ENCODE measurements at regions not wholly inside any gene's neighbourhood (a gene's known extent, or its start where the extent isn't known, plus 50 kb on each side); places are given as distances from the start of the nearest gene placed in this dataset.
"Not testable (repeated sequence)": the region's sequence is repeated elsewhere in the genome, so short reads cannot be mapped to it uniquely, and the experiment has no call there.

DNA sequence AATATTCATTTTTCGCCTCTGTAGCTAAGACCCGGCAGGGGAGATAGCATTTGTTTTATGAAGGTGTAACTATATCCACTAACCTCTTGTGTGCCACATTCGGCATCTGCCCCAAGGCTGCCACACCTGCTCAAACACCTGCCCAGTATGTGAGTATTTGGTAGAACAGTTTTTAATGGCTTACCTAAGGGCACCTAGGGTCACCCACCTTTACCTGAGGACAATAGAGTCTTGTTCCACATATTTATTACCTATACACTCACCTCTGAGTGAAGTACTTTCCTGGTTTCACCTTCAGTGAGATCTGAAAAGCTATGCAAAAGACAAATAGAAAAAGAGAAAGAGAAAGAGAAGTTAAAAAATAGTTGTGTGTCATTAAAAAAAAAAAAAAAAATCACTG, 68.0 kb upstream of the PIP5K1B start:
- H3K27me3 Mint-ChIP-seq: peaks cover 3 to 6% of the 10 kb centered on the region in 2 donors
- H3K9me3 ChIP-seq (ENCODE audit: low read length): no peaks in the 10 kb centered on the region
- no peaks in the 10 kb centered on the region for H3K36me3 ChIP-seq (ENCODE audit: insufficient read depth, low read length)
- no peak overlapping the region for H3K4me3 ChIP-seq (ENCODE audit: low read length)
- no peaks in the 10 kb centered on the region for H3K36me3 Mint-ChIP-seq
- H3K27ac ChIP-seq (ENCODE audit: low read depth, low read length): no peak overlapping the region
- H3K4me1 Mint-ChIP-seq: no peaks in the 10 kb centered on the region
- no peak for DNase-seq
- peak overlapping the region in 1 of 8 donors; percentile 16 for H3K27ac Mint-ChIP-seq
- no peaks in the 10 kb centered on the region for H3K27me3 ChIP-seq (ENCODE audit: insufficient read depth, low read length, poor library complexity, severe bottlenecking)
- H3K4me3 Mint-ChIP-seq: no peak overlapping the region
- no peaks in the 10 kb centered on the region for H3K9me3 Mint-ChIP-seq
- no peaks in the 10 kb centered on the region for H3K4me1 ChIP-seq (ENCODE audit: insufficient read depth, low read length)
- POLR2A ChIA-PET: no interaction called here
- CTCF ChIA-PET: no interaction called here

GRCh38 chr9:68639261-68639660, 65.8 kb upstream of the PIP5K1B start:
- H3K27ac Mint-ChIP-seq; H3K27me3 Mint-ChIP-seq; H3K9me3 ChIP-seq (ENCODE audit: low read length); H3K27ac ChIP-seq (ENCODE audit: low read depth, low read length); H3K4me3 Mint-ChIP-seq; H3K36me3 ChIP-seq (ENCODE audit: insufficient read depth, low read length); H3K4me1 Mint-ChIP-seq; H3K4me3 ChIP-seq (ENCODE audit: low read length); DNase-seq; H3K4me1 ChIP-seq (ENCODE audit: insufficient read depth, low read length); H3K9me3 Mint-ChIP-seq; H3K36me3 Mint-ChIP-seq; POLR2A ChIA-PET; CTCF ChIA-PET; H3K27me3 ChIP-seq (ENCODE audit: insufficient read depth, low read length, poor library complexity, severe bottlenecking): not testable (repeated sequence)

- H3K9me3 Mint-ChIP-seq: no peaks in the 10 kb centered on the region
- POLR2A ChIA-PET: no interaction called here
- no peak overlapping the region for H3K4me3 ChIP-seq (ENCODE audit: low read length)
- H3K4me1 Mint-ChIP-seq: no peaks in the 10 kb centered on the region
- CTCF ChIA-PET: interaction anchor here (1.2 kb wide), 1 partner anchor 12 kb away, joined by 3 read pairs; no protein-coding TSS in a partner anchor
- no peak for DNase-seq
- H3K27me3 ChIP-seq (ENCODE audit: insufficient read depth, low read length, poor library complexity, severe bottlenecking): no peaks in the 10 kb centered on the region
- H3K4me1 ChIP-seq (ENCODE audit: insufficient read depth, low read length): no peaks in the 10 kb centered on the region
- H3K27ac Mint-ChIP-seq: no peak overlapping the region
- H3K9me3 ChIP-seq (ENCODE audit: low read length): no peaks in the 10 kb centered on the region
- no peaks in the 10 kb centered on the region for H3K36me3 Mint-ChIP-seq
- no peaks in the 10 kb centered on the region for H3K36me3 ChIP-seq (ENCODE audit: insufficient read depth, low read length)
- H3K27ac ChIP-seq (ENCODE audit: low read depth, low read length): no peak overlapping the region
- H3K4me3 Mint-ChIP-seq: no peak overlapping the region
- H3K27me3 Mint-ChIP-seq: peaks cover 0 to 2% of the 10 kb centered on the region in 2 donors
Observed at GRCh38 chr9:68640421-68641089, 64.5 kb upstream of the PIP5K1B start.

- ChIA-PET POLR2A (no interaction called here), CTCF (no interaction called here)
- Mint-ChIP-seq H3K4me3 (no peak overlapping the region), H3K27me3 (peaks cover 2 to 7% of the 10 kb centered on the region in 2 donors), H3K36me3 (no peaks in the 10 kb centered on the region), H3K9me3 (no peaks in the 10 kb centered on the region), H3K27ac (no peak overlapping the region), H3K4me1 (no peaks in the 10 kb centered on the region)
- no peaks in the 10 kb centered on the region for H3K9me3 ChIP-seq (ENCODE audit: low read length)
- H3K36me3 ChIP-seq (ENCODE audit: insufficient read depth, low read length): no peaks in the 10 kb centered on the region
- H3K27me3 ChIP-seq (ENCODE audit: insufficient read depth, low read length, poor library complexity, severe bottlenecking): no peaks in the 10 kb centered on the region
- no peak overlapping the region for H3K4me3 ChIP-seq (ENCODE audit: low read length)
- H3K4me1 ChIP-seq (ENCODE audit: insufficient read depth, low read length): no peaks in the 10 kb centered on the region
- DNase-seq: no peak
- H3K27ac ChIP-seq (ENCODE audit: low read depth, low read length): no peak overlapping the region
Observed at GRCh38 chr9:68643901-68644809, 60.9 kb upstream of the PIP5K1B start.

- H3K9me3 Mint-ChIP-seq: no peaks in the 10 kb centered on the region
- H3K4me3 Mint-ChIP-seq: no peak overlapping the region
Observed at GRCh38 chr9:68644831-68645230, 60.2 kb upstream of the PIP5K1B start.

GRCh38 chr9:68648164-68648563, 56.9 kb upstream of the PIP5K1B start:
- no peaks in the 10 kb centered on the region for H3K27me3 ChIP-seq (ENCODE audit: insufficient read depth, low read length, poor library complexity, severe bottlenecking)
- no peaks in the 10 kb centered on the region for H3K9me3 ChIP-seq (ENCODE audit: low read length)
- H3K27ac ChIP-seq (ENCODE audit: low read depth, low read length): no peak overlapping the region
- no peaks in the 10 kb centered on the region for H3K4me1 Mint-ChIP-seq
- no peaks in the 10 kb centered on the region for H3K36me3 Mint-ChIP-seq
- no peak overlapping the region for H3K4me3 Mint-ChIP-seq
- CTCF ChIA-PET: no interaction called here
- no peaks in the 10 kb centered on the region for H3K4me1 ChIP-seq (ENCODE audit: insufficient read depth, low read length)
- no peaks in the 10 kb centered on the region for H3K36me3 ChIP-seq (ENCODE audit: insufficient read depth, low read length)
- no peak overlapping the region for H3K4me3 ChIP-seq (ENCODE audit: low read length)
- DNase-seq: no peak
- peaks cover 6 to 38% of the 10 kb centered on the region in 2 donors for H3K27me3 Mint-ChIP-seq
- H3K27ac Mint-ChIP-seq: no peak overlapping the region
- POLR2A ChIA-PET: no interaction called here
- H3K9me3 Mint-ChIP-seq: no peaks in the 10 kb centered on the region

More at GRCh38 chr9:68644831-68645230, 60.2 kb upstream of the PIP5K1B start:
- no peaks in the 10 kb centered on the region for H3K36me3 Mint-ChIP-seq
- H3K4me1 Mint-ChIP-seq: no peaks in the 10 kb centered on the region
- no peak overlapping the region for H3K27ac Mint-ChIP-seq
- Histone ChIP-seq H3K4me1 (ENCODE audit: insufficient read depth, low read length) (no peaks in the 10 kb centered on the region), H3K27me3 (ENCODE audit: insufficient read depth, low read length, poor library complexity, severe bottlenecking) (no peaks in the 10 kb centered on the region), H3K9me3 (ENCODE audit: low read length) (no peaks in the 10 kb centered on the region), H3K4me3 (ENCODE audit: low read length) (no peak overlapping the region), H3K36me3 (ENCODE audit: insufficient read depth, low read length) (no peaks in the 10 kb centered on the region), H3K27ac (ENCODE audit: low read depth, low read length) (no peak overlapping the region)
- H3K27me3 Mint-ChIP-seq: peaks cover under 1 to 10% of the 10 kb centered on the region in 2 donors
- DNase-seq: no peak
- ChIA-PET POLR2A (no interaction called here), CTCF (no interaction called here)

GRCh38 chr9:68648971-68649370, 56.1 kb upstream of the PIP5K1B start:
- H3K27ac Mint-ChIP-seq: no peak overlapping the region
- H3K9me3 Mint-ChIP-seq: peaks cover 0 to 2% (median 0%) of the 10 kb centered on the region in 5 donors
- no peaks in the 10 kb centered on the region for H3K9me3 ChIP-seq (ENCODE audit: low read length)
- H3K4me3 ChIP-seq (ENCODE audit: low read length): no peak overlapping the region
- H3K27me3 ChIP-seq (ENCODE audit: insufficient read depth, low read length, poor library complexity, severe bottlenecking): no peaks in the 10 kb centered on the region
- no peaks in the 10 kb centered on the region for H3K36me3 ChIP-seq (ENCODE audit: insufficient read depth, low read length)
- ChIA-PET CTCF (no interaction called here), POLR2A (no interaction called here)
- peaks cover 6 to 46% of the 10 kb centered on the region in 2 donors for H3K27me3 Mint-ChIP-seq
- H3K4me3 Mint-ChIP-seq: no peak overlapping the region
- no peak for DNase-seq
- no peaks in the 10 kb centered on the region for H3K36me3 Mint-ChIP-seq
- H3K4me1 ChIP-seq (ENCODE audit: insufficient read depth, low read length): no peaks in the 10 kb centered on the region
- H3K4me1 Mint-ChIP-seq: no peaks in the 10 kb centered on the region
- no peak overlapping the region for H3K27ac ChIP-seq (ENCODE audit: low read depth, low read length)

- no peak for DNase-seq
- peak overlapping the region in 1 of 8 donors; percentile 62 for H3K27ac Mint-ChIP-seq
- H3K36me3 Mint-ChIP-seq: no peaks in the 10 kb centered on the region
- peaks cover 8 to 48% of the 10 kb centered on the region in 2 donors for H3K27me3 Mint-ChIP-seq
- Histone ChIP-seq H3K27me3 (ENCODE audit: insufficient read depth, low read length, poor library complexity, severe bottlenecking) (no peaks in the 10 kb centered on the region), H3K36me3 (ENCODE audit: insufficient read depth, low read length) (no peaks in the 10 kb centered on the region), H3K4me3 (ENCODE audit: low read length) (no peak overlapping the region), H3K9me3 (ENCODE audit: low read length) (no peaks in the 10 kb centered on the region), H3K4me1 (ENCODE audit: insufficient read depth, low read length) (no peaks in the 10 kb centered on the region), H3K27ac (ENCODE audit: low read depth, low read length) (no peak overlapping the region)
- ChIA-PET POLR2A (no interaction called here), CTCF (no interaction called here)
- peaks cover 0 to 3% (median 0%) of the 10 kb centered on the region in 5 donors for H3K9me3 Mint-ChIP-seq
- no peaks in the 10 kb centered on the region for H3K4me1 Mint-ChIP-seq
- H3K4me3 Mint-ChIP-seq: no peak overlapping the region
Observed at GRCh38 chr9:68651280-68651893, 53.7 kb upstream of the PIP5K1B start.

Measured in CD8-positive, alpha-beta memory T cell (primary cell).